ENCODE measurements at regions not wholly inside any gene's neighbourhood (a gene's known extent, or its start where the extent isn't known, plus 50 kb on each side); places are given as distances from the start of the nearest gene placed in this dataset.

DNA sequence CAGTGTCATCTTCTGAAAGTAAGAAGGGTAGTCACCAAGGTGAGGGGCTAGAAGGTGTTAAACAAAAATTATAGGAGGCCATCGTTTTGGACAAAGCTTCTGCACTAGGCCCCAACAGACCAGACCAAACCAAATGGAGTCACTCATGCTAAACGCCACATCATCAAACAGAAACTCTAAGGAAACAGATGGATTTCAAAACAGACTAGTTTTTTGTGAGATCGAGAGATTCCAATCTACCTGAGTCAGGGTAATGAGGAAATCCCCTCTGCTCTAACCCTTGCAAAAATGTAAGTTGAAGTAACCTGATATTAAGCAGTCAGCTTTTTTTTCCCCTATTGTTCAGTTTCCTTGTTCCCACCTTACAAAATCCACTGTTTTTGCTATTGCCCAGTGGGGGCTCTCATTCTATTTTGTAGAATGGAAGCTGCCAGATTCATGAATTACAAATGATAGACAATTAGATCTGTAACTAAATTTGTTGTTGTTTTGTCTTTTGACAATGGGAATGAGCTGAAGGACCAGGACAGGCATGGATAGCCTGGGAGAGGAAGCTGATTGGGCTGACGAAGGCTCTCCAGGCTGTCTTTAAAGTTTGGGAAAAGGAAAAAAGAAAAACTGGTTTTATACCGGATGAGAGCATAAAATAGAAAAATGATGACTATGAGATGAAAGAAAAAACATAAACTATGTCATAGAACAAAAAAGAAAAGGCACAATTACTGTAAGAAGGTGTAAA is 94.7 kb upstream of the ADAMTSL1 start:
- no peak for DNase-seq
- no peaks in the 10 kb centered on the region for H3K36me3 ChIP-seq
- peak overlapping the region in 1 of 2 donors; percentile 1 for H3K27ac ChIP-seq
- intact Hi-C loops (cut with DNase I; ENCODE audit: low total_unique reads): no loop called here
- H3K9me3 ChIP-seq: no peaks in the 10 kb centered on the region
- no peaks in the 10 kb centered on the region for H3K4me1 ChIP-seq
- H3K27me3 ChIP-seq: no peaks in the 10 kb centered on the region
- TF ChIP-seq, protein P1, sequence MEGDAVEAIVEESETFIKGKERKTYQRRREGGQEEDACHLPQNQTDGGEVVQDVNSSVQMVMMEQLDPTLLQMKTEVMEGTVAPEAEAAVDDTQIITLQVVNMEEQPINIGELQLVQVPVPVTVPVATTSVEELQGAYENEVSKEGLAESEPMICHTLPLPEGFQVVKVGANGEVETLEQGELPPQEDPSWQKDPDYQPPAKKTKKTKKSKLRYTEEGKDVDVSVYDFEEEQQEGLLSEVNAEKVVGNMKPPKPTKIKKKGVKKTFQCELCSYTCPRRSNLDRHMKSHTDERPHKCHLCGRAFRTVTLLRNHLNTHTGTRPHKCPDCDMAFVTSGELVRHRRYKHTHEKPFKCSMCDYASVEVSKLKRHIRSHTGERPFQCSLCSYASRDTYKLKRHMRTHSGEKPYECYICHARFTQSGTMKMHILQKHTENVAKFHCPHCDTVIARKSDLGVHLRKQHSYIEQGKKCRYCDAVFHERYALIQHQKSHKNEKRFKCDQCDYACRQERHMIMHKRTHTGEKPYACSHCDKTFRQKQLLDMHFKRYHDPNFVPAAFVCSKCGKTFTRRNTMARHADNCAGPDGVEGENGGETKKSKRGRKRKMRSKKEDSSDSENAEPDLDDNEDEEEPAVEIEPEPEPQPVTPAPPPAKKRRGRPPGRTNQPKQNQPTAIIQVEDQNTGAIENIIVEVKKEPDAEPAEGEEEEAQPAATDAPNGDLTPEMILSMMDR (IDR thresholded peaks at IDR 0.05): no peak
- TF ChIP-seq POLR2A (IDR thresholded peaks at IDR 0.05): no peak
- no peak overlapping the region for H3K4me3 ChIP-seq

DNA sequence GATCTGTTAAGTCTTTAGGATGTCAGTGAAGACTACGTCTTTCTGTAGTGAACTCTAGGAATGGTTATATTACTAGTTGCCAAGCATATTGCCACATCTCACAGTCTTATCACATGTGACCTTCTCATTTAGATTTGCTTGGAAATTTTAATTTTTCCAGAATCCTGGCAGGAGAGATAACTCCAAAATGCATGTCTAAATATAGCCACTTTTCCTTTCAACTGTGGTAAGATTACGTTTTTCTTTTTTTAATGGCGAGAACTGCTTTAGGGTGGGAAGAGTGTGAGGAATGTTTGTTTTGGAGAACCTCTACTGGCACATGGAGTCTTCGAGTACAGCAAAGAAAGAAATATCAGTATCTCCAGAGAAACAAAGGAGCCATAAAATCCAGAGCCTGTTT is 91.7 kb upstream of the ADAMTSL1 start:
- Histone ChIP-seq H3K27me3 (no peaks in the 10 kb centered on the region), H3K36me3 (no peaks in the 10 kb centered on the region), H3K9me3 (no peaks in the 10 kb centered on the region), H3K4me1 (no peaks in the 10 kb centered on the region), H3K4me3 (no peak overlapping the region), H3K27ac (no peak overlapping the region)
- intact Hi-C loops (cut with DNase I; ENCODE audit: low total_unique reads): no loop called here
- TF ChIP-seq, protein P1 (IDR thresholded peaks at IDR 0.05): no peak
- no peak for TF ChIP-seq POLR2A (IDR thresholded peaks at IDR 0.05)
- DNase-seq: no peak

DNA sequence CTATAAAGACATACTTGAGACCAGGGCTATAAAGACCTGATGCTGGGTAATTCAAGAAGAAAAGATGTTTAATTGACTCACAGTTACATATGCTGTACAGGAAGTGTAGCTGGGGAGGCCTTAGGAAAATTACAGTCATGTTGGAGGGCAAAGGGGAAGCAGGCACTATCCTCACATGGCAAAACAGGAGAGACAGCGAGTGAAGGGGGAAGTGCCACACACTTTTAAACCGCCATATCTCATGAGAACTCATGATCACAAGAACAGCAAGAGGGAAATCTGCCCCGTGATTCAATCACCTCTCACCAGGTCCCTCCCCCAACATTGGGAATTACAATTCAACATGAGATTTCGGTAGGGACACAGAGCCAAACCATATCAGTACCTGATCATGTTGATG is 89.9 kb upstream of the ADAMTSL1 start:
- DNase-seq: no peak
- no peaks in the 10 kb centered on the region for H3K36me3 ChIP-seq
- H3K27me3 ChIP-seq: no peaks in the 10 kb centered on the region
- intact Hi-C loops (cut with DNase I; ENCODE audit: low total_unique reads): no loop called here
- TF ChIP-seq, protein P1 (IDR thresholded peaks at IDR 0.05): no peak
- TF ChIP-seq POLR2A (IDR thresholded peaks at IDR 0.05): no peak
- no peak overlapping the region for H3K27ac ChIP-seq
- H3K4me1 ChIP-seq: no peaks in the 10 kb centered on the region
- H3K9me3 ChIP-seq: no peaks in the 10 kb centered on the region
- H3K4me3 ChIP-seq: no peak overlapping the region

DNA sequence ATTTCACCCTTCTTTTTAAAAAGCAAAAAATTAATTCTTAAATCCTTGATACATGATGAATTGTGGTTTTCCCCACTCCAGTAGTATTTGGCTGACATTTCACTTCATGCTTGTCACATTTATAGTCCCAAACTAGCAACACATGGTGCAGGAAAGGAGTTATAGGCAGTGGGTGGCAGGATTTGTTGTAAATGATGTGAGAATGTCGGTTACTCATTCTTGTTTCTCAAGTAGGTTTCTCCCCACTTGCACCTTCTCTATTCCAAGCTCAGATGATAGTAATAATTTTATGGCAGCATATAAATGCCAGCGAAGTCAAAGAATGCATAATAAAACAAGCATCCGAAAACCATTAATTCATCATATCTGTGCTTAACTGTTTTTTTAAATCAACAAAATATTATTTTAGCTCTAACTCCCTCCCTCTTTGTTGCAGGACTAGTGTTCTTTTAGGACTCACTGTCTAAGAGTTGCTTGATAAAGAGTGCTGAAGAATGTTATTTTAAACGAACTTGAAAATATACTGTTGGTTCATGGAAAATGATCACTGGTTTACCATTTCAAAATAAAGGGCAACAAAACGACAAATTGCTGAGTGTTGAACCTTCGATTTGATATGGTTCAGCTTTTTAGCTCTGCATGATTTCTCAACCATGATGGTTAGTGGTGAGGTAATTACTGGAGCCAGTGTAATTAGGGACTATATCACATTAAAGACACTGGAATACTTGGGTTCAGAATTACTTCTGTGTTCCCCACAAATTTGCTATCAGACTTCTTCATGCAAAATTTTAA is 88.1 kb upstream of the ADAMTSL1 start:
- no peaks in the 10 kb centered on the region for H3K36me3 ChIP-seq
- intact Hi-C loops (cut with DNase I; ENCODE audit: low total_unique reads): no loop called here
- H3K9me3 ChIP-seq: no peaks in the 10 kb centered on the region
- peak overlapping the region; percentile 21 to 31 for H3K27ac ChIP-seq
- no peaks in the 10 kb centered on the region for H3K27me3 ChIP-seq
- H3K4me1 ChIP-seq: no peaks in the 10 kb centered on the region
- TF ChIP-seq, protein P1 (IDR thresholded peaks at IDR 0.05): no peak
- no peak for TF ChIP-seq POLR2A (IDR thresholded peaks at IDR 0.05)
- DNase-seq: no peak
- no peak overlapping the region for H3K4me3 ChIP-seq

DNA sequence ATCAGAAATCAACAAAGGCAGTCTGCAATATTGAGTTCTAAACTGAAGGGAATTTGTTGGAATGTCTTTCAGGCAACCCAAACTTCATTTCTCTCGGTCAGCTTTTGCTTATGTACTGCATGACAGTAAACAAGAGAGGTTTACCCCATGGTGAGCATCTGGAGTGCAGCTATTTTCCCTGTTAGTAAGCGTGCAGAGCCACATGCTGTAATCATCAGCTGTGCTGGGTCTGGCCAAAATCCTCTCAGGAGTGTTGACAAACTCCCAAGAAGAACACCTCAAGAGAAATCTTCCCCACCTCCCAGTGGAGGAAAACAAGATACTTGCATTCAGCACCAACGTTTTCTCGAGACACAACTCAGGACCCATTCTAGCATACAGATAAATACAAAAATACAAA is 83.6 kb upstream of the ADAMTSL1 start:
- intact Hi-C loops (cut with DNase I; ENCODE audit: low total_unique reads): no loop called here

More for the DNA sequence above, 83.6 kb upstream of the ADAMTSL1 start:
- H3K36me3 ChIP-seq: no peaks in the 10 kb centered on the region
- no peaks in the 10 kb centered on the region for H3K27me3 ChIP-seq
- TF ChIP-seq, protein P1 (IDR thresholded peaks at IDR 0.05): no peak
- no peak for TF ChIP-seq POLR2A (IDR thresholded peaks at IDR 0.05)
- peak in 1 of 2 donors; percentile 52 for DNase-seq
- no peaks in the 10 kb centered on the region for H3K9me3 ChIP-seq
- peak overlapping the region; percentile 13 to 29 for H3K27ac ChIP-seq
- H3K4me1 ChIP-seq: peaks cover 0 to 8% of the 10 kb centered on the region in 2 donors
- no peak overlapping the region for H3K4me3 ChIP-seq

All from uterus (tissue), 3 donors.